Panc1 (cell line): ENCODE measurements at regions not wholly inside any gene's neighbourhood (a gene's known extent, or its start where the extent isn't known, plus 50 kb on each side); places are given as distances from the start of the nearest gene placed in this dataset.

ENCODE experiments used
- ATAC-seq: fragments of 200-7000 bp; cut with Tn5 transposase; 2 replicates; pipeline ENCODE4 v1.9.1; 2020; ENCODE audit warnings: mild to moderate bottlenecking, moderate library complexity
- BruUV-seq: library from RNA; stranded (reverse); fragments of 400-500 nt; replicated peaks from 2 replicates; lab custom pipeline; 2021; lab: Mats Ljungman, UMichigan
- CTCF ChIA-PET: fragments of 300-600 bp; sonication (Branson Sonifier 250); formaldehyde crosslinking; loops from one replicate; lab custom pipeline; 2022; ENCODE audit warnings: antibody characterized with exemption; lab: Charles Lee
- POLR2A ChIA-PET: fragments of 300-600 bp; sonication (Branson Sonifier 250); formaldehyde crosslinking; loops from one replicate; lab custom pipeline; 2022; ENCODE audit warnings: antibody characterized with exemption; lab: Charles Lee
- DNase-seq: peaks from one replicate; pipeline ENCODE4 v3.0.0-alpha.2; 2010; ENCODE audit warnings: low read depth, low spot score
- H3K27ac ChIP-seq: 2 replicates; pipeline ENCODE4 v1.5.1; 2011; ENCODE audit warnings: mild to moderate bottlenecking, low read length, inconsistent platforms
- H3K27me3 ChIP-seq: fragments of 200-500 bp; sonication (Bioruptor generic); 2 replicates; pipeline ENCODE4 v1.6.0; 2014; ENCODE audit warnings: low read length, inconsistent platforms; ENCODE audit not compliant: control insufficient read depth, insufficient read depth
- H3K36me3 ChIP-seq: fragments of 200-500 bp; sonication (Bioruptor generic); 2 replicates; pipeline ENCODE4 v1.5.1; 2014; ENCODE audit warnings: inconsistent platforms, mild to moderate bottlenecking, low read length, moderate library complexity; ENCODE audit not compliant: control insufficient read depth, insufficient read depth
- H3K4me1 ChIP-seq: 2 replicates; pipeline ENCODE4 v1.5.1; 2011; ENCODE audit warnings: inconsistent platforms, mild to moderate bottlenecking, low read length, moderate library complexity; ENCODE audit not compliant: control insufficient read depth, insufficient read depth
- H3K4me3 ChIP-seq, 2 experiments: 2 replicates each; pipeline ENCODE4 v1.5.1; 2011 to 2012; ENCODE audit warnings: low read depth in 2 of 2, low read length in 2 of 2, mild to moderate bottlenecking in 2 of 2, inconsistent platforms in 1 of 2, moderate library complexity in 1 of 2
- H3K9me3 ChIP-seq: fragments of 200-500 bp; sonication (Bioruptor generic); 2 replicates; pipeline ENCODE4 v1.5.1; 2014; ENCODE audit warnings: low read depth, mild to moderate bottlenecking, inconsistent platforms, low read length, moderate library complexity; ENCODE audit not compliant: control insufficient read depth, insufficient read depth
- CTCF ChIP-seq: fragments of 450-650 bp; IDR thresholded peaks from 2 replicates; pipeline ENCODE4 v1.5.1; 2017; ENCODE audit warnings: mild to moderate bottlenecking
- POLR2AphosphoS5 ChIP-seq: IDR thresholded peaks from 2 replicates; pipeline ENCODE4 v1.6.1; 2012; ENCODE audit warnings: mild to moderate bottlenecking, low read depth, low read length, moderate library complexity
- REST ChIP-seq, 2 experiments: IDR thresholded peaks; 2 replicates each; pipeline ENCODE4 v1.6.1; 2011 to 2012; ENCODE audit warnings: low read depth in 2 of 2, control low read depth in 1 of 2, low read length in 1 of 2, mild to moderate bottlenecking in 1 of 2, moderate library complexity in 1 of 2; ENCODE audit not compliant: insufficient read depth in 1 of 2
- SIN3A ChIP-seq: IDR thresholded peaks from 2 replicates; pipeline ENCODE4 v1.6.1; 2012; ENCODE audit warnings: low read depth, mild to moderate bottlenecking, low read length, moderate library complexity, borderline replicate concordance; ENCODE audit not compliant: insufficient read depth
- TCF7L2 ChIP-seq: IDR thresholded peaks from 2 replicates; pipeline ENCODE4 v1.6.1; 2011; ENCODE audit warnings: mild to moderate bottlenecking, low read depth, low read length, inconsistent platforms
- in situ Hi-C: cut with HindIII; loops from 2 replicates; pipeline ENCODE4 v1.10.0; 2016; ENCODE audit warnings: low sequenced_read_pairs, low pct_unique_long_range_greater_than_20kb
- intact Hi-C: fragments of 100-400 bp; cut with micrococcal nuclease; formaldehyde crosslinking; loops from one replicate; pipeline ENCODE4 v1.10.0; 2022; ENCODE audit not compliant: unreplicated experiment

GRCh38 chr5:25107853-25108252 is 463.1 kb upstream of the CDH10 start:
- no peak overlapping the region for H3K27ac ChIP-seq
- intact Hi-C loops: no loop called here

GRCh38 chr5:25099538-25099937 is 454.8 kb upstream of the CDH10 start:
- DNase-seq: no peak
- in situ Hi-C loops: no loop called here
- BruUV-seq: no TSS peak

More at GRCh38 chr5:25107853-25108252, 463.1 kb upstream of the CDH10 start:
- BruUV-seq: no TSS peak
- in situ Hi-C loops: no loop called here
- POLR2A ChIA-PET: no interaction called here
- no peaks in the 10 kb centered on the region for H3K9me3 ChIP-seq
- DNase-seq: no peak
- no peak overlapping the region for H3K4me3 ChIP-seq
- CTCF ChIA-PET: no interaction called here
- TF ChIP-seq POLR2AphosphoS5: no peak
- no peak for TF ChIP-seq SIN3A
- no peak for TF ChIP-seq CTCF
- no peak for TF ChIP-seq REST (IDR thresholded peaks at IDR 0.05; ENCODE audit: insufficient read depth in 1 of 2, low read depth in 2 of 2, low read length in 1 of 2)
- TF ChIP-seq TCF7L2: no peak
- no peak for ATAC-seq
- H3K36me3 ChIP-seq: no peaks in the 10 kb centered on the region
- H3K4me1 ChIP-seq: no peaks in the 10 kb centered on the region
- no peaks in the 10 kb centered on the region for H3K27me3 ChIP-seq

More at GRCh38 chr5:25099538-25099937, 454.8 kb upstream of the CDH10 start:
- intact Hi-C loops: no loop called here
- no peak overlapping the region for H3K4me3 ChIP-seq
- no peak for ATAC-seq
- no peak overlapping the region for H3K27ac ChIP-seq
- no peaks in the 10 kb centered on the region for H3K36me3 ChIP-seq
- TF ChIP-seq CTCF (no peak), POLR2AphosphoS5 (no peak), TCF7L2 (no peak), REST (IDR thresholded peaks at IDR 0.05; ENCODE audit: insufficient read depth in 1 of 2, low read depth in 2 of 2, low read length in 1 of 2) (no peak), SIN3A (no peak)
- CTCF ChIA-PET: no interaction called here
- H3K4me1 ChIP-seq: no peaks in the 10 kb centered on the region
- H3K9me3 ChIP-seq: no peaks in the 10 kb centered on the region
- POLR2A ChIA-PET: no interaction called here
- no peaks in the 10 kb centered on the region for H3K27me3 ChIP-seq
